GM12874 (cell line): ENCODE measurements at regions not wholly inside any gene's neighbourhood (a gene's known extent, or its start where the extent isn't known, plus 50 kb on each side); places are given as distances from the start of the nearest gene placed in this dataset.

Experiments
- TF ChIP-seq, protein P1 (sequence below): IDR thresholded peaks from 2 replicates; pipeline ENCODE4 v1.5.1; 2011; ENCODE audit warnings: low read depth, mild to moderate bottlenecking, control low read depth, low read length, moderate library complexity; ENCODE audit not compliant: insufficient read depth

DNA sequence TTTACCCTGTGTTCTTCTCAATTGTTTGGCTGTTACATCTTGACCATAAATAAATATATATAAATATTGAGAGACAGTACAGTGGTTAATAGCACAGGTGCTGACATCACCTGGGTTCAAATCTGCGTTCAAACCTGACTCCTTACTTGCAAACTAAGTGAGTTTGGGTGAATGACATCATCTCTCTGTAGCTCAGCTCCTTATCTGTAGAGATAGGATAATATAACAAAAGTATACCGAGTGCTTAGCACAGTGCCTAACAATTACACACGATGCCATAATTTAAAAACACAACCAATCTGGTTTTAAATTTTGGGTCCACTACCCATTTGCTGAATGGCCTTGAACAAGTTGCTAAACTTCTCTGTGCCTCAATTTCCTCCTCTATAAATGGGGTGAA, 86.6 kb downstream of the RRAGC start:
- TF ChIP-seq, protein P1, sequence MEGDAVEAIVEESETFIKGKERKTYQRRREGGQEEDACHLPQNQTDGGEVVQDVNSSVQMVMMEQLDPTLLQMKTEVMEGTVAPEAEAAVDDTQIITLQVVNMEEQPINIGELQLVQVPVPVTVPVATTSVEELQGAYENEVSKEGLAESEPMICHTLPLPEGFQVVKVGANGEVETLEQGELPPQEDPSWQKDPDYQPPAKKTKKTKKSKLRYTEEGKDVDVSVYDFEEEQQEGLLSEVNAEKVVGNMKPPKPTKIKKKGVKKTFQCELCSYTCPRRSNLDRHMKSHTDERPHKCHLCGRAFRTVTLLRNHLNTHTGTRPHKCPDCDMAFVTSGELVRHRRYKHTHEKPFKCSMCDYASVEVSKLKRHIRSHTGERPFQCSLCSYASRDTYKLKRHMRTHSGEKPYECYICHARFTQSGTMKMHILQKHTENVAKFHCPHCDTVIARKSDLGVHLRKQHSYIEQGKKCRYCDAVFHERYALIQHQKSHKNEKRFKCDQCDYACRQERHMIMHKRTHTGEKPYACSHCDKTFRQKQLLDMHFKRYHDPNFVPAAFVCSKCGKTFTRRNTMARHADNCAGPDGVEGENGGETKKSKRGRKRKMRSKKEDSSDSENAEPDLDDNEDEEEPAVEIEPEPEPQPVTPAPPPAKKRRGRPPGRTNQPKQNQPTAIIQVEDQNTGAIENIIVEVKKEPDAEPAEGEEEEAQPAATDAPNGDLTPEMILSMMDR: no peak

DNA sequence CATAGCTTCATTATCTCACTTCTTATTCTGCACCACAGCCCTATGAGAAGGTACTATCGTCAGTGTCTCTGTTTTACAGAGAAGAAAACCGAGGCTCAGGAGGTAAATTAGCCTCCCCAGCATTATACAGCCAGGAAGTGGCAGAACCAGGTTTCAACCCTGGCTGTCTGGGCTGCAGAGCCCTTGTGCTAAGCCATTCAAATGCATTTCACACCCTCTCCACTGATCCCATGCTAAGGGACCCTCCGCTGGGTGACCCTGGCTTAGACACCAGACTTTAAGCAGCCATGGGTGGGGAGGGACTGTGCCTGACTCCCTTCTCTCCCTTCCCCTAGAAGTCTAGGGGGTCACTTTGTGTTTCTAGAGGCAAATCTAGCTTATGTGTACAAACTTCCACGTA, 87.5 kb downstream of the RRAGC start:
- TF ChIP-seq, protein P1: no peak

DNA sequence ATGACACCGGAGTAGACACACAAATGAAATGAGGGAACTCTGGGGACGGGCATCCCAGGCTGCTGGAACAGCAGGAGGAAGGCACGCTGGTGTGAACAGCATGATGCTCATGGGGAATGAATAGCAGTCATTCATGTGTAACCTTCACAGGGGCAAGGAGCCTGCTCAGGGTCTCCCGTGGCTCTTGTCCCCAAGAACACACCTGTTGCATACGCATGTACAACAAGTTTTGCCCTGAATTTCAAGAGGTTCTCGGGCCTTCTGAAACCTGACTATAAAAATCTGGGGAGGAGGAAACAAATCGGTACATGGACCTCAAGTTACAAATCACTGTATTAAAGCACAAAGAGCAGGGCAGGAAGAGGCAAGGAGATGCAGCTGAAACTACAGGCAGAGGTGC, 93.4 kb downstream of the RRAGC start:
- TF ChIP-seq, protein P1: no peak

DNA sequence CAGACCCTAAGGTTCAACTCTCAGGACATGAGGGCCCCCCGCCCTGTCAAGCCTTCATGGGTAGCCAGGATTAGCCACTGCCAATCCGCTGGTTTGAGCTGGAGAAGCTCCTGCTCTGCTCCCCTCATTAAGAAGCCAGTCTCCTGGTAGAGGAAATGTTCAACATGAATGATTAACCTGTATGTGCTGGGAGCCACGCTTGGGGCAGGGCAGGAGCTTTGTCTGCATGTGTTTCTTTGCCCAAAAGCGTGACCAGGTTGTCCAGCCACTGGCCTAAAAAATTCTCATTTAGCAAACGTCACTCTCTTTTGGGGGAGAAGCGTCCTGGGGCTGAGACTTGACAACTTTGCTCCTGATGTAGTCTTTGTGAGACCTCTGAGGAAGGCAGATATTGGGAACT, 96.5 kb downstream of the RRAGC start:
- TF ChIP-seq, protein P1: no peak

DNA sequence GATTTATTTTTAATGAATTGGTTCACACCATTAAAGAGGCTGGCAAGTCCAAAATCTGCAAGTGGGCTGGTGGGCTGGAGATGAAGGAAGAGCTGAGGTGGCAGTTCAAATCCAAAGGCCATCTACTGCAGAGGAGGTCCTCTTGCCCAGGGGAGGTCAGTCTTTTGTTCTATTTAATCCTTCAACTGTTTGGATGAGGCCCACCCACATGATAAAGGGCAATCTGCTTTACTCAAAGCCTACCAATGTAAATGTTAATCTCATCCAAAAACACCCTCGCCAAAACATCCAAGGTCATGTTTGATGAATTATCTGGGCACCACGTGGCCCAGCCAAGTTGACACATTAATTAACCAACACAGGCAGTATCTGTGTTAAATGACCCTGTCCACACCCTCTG, 99.0 kb downstream of the RRAGC start:
- TF ChIP-seq, protein P1: no peak

DNA sequence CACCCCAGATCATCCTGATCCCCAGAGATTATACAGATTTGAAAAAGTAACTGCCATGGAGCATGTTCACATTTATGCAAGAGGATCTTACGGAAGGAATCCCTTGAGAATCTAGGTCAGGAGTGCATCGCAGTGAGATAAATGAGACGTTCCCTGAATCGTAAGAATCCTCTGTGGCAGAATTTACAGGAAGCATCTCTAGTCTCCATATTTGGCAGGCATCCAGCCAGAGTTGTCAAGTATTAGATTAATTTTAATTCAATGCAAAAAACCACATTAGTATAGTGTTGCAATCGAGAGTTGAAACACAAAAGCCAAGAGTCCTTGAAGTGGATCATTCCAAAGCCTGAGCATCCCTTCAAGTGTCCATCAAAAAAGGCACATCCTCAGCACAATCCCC, 100.8 kb downstream of the RRAGC start:
- TF ChIP-seq, protein P1: no peak

DNA sequence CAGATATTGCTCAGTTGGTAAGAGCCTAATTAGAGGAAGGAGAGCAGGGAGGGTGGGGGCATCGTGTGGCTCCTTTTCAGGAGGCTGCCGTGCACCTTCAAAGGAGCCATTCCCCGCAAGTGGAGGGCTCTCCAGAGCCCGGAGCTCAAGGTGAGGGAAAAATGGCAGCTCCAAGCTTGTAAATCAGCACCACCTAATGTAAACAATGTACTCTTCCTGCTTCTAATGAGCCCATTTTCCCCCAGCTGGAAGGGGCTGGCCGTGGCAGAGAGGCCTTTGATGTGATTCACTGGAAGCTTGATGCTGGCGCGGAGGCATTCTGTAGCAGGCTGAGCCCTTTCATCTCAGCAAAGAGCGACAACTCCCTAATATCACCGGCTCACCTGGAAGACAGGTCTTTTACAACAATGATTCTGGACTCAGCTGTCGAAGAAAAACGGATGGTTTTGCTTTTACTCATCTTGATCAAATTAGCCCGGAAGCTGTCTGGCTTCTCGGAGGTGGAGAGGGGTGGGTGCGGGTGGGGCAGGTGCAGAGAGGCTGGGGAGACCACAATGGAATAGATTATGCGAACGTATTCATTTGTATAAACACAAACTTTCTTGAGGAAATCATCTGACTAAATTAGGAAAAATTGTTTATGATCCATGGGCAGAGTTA, 112.5 kb downstream of the RRAGC start:
- TF ChIP-seq, protein P1: no peak

DNA sequence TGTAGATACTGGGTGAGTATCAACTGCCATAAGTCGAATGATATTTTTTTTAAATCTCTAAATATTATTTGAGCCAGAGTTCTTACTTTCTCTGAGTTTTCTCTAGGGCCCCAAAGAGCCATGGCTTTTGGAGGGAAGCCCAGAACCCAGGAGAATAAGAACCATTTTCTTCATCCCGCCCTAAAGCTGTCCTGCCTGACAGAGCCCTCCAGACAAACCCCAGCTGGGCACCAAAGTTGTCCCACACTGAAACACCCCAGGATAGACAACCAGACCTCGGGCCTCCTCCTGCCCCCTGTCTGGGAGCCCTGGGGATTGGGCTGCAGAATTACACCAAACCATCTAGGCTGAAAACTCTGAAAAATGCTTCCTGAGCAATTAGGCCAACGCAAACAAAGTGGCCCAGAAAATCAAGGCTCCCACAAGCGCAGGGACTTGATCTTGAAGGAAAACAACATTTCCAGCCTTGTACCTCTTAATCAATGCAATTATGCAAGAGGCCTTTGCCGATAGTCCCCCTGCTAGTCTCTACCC, 113.1 kb downstream of the RRAGC start:
- TF ChIP-seq, protein P1: no peak
